ENCODE measurements at regions not wholly inside any gene's neighbourhood (a gene's known extent, or its start where the extent isn't known, plus 50 kb on each side); places are given as distances from the start of the nearest gene placed in this dataset.
"Not testable (repeated sequence)": the region's sequence is repeated elsewhere in the genome, so short reads cannot be mapped to it uniquely, and the experiment has no call there.

DNA sequence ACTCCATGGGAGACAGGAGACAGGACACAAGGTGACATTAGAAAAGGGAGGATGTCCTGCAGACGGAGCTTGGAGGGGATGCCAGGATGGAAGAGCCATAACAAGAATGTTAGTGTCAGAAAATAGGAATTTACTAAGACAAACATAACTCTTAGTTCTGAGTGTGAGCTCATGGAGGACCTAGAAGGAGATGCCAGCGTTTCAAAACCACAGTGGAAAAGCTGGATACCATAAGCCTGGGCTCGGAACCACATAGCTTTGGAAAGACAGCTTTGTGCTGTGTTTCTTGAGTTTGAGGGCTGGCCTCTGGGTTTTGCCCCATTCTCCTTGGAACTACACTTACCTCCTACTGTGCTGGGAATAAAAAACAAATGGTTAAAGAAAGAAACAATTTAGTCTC lies 128.4 kb downstream of the S1PR1 start:
- H3K4me3 ChIP-seq = no peak overlapping the region

GRCh38 chr1:101365878-101366277 lies 129.1 kb downstream of the S1PR1 start:
- Histone ChIP-seq H3K27ac (no peak overlapping the region), H3K4me3 (no peak overlapping the region)

More for the DNA sequence above, 128.4 kb downstream of the S1PR1 start:
- H3K27ac ChIP-seq = no peak overlapping the region

DNA sequence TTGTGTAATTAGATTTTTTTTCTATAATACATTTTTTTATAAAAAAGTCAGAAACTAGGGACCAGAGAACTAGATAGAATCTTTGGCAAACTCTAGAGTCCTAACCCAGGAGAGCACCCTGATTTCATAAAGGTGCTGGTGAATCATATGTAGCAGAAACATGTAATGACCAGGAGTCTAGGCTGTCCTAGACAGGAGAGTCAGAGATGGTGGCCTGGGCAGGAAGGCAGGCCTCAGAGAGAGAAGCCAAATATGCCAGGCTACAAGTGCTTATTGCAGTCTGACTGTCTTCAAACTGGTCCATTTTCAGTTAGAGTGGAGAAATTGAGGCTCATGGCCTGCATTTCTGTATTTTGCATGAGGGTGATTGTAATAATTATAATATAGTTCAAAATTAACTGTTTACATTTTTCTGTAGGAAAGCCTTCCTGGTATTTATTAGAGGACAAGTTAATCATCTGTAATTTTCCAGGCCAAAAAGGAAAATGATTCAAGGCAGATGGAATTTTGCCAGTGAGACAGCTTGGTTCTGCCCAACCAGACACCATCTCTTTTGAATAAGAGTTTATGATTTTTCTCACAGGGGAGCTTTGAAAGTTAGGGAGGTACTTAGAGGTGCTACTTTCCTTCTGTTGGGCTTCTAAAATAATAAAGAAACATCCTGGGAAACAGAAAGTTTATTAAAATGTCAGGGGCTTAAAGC lies 129.8 kb downstream of the S1PR1 start:
- no peak overlapping the region for H3K4me3 ChIP-seq
- no peak overlapping the region for H3K27ac ChIP-seq

DNA sequence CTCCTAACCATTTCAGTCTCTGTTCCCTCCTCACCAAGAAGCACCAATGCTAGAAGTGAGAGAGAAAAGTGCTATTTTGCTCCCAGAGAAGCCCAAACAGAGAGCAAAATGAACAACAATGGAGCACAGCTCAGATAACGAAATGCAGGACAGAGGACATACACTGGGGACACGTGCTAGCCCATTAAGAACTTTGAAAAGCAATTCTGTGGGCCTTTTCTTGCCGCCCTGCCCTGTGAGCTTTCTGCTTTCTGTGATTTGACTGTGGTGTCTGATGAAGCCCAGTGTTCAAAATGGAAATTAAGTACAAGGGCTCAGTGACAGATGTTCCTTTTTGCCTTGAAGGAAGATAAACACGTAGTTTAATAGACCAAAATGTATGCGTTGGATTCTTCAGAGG lies 130.8 kb downstream of the S1PR1 start:
- Histone ChIP-seq H3K27ac (no peak overlapping the region), H3K4me3 (no peak overlapping the region)

GRCh38 chr1:101370488-101370887 lies 133.7 kb downstream of the S1PR1 start:
- Histone ChIP-seq H3K27ac (no peak overlapping the region), H3K4me3 (no peak overlapping the region)

GRCh38 chr1:101371259-101371658 lies 134.4 kb downstream of the S1PR1 start:
- H3K4me3 ChIP-seq = no peak overlapping the region
- H3K27ac ChIP-seq = no peak overlapping the region

DNA sequence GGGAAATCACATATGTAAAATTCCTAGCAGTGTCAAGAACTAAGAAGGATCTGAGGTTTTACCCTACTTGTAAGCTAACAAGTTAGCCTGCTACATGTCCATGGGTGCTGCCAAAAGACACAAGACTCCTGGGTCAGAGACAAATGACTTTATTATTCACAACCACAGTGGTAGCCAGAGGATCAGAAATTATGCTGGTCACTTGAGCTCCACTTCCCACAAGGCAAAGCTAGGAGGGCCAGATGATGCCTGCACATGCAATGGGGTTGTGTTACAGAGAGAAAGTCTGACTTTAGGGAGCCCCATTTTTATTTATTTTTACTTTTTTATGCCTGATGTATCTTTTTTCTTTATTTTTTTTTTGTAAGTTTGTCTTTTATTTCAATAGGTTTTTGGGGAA lies 136.8 kb downstream of the S1PR1 start:
- H3K27ac ChIP-seq = no peak overlapping the region
- no peak overlapping the region for H3K4me3 ChIP-seq

- H3K27ac ChIP-seq, H3K4me3 ChIP-seq: not testable (repeated sequence)
Observed at GRCh38 chr1:101375448-101375847, 138.6 kb downstream of the S1PR1 start.

DNA sequence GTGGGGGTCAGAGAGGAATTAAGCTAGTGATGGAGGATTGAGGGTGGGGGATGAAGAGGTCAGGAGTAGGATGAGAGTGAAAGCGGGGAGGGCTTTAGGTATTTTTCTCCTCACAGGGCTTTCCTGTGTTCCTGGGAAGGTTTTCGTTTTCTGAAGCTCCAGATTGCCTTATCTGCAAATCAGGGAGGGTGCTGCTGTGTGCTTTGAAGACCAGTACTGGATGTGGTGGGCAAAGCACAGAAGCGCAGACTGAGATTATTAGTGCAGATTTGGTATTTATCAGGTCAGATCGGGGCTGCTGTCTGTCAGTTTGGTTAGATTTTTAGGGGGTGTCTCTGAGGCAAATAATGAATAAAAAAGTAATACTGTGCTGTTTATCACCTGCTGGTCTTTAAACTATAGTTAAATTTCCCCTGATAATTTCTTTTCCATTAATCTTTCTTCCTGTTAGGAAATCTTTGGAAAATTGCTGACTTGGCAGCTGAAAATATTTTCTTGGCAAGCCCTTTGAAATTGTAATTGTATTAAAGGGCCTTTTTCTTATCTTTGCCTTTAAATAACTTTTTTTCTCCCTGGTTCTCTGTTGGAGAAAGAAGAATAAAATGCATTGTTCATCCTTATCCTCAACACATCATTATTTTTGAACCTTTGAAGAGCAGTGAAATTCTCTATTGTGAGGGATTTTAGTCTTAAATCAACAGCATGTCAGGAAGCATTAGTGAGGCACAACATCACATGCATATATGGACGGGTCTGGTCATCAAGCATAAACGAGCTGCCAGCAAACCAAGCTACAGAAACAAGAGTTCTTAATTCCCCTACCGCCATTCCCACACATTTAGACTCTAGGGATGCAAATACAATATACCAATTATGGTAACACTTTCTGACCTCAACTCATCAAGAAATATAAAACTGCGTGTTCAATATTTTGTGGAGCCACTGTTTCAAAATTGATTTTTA lies 139.6 kb downstream of the S1PR1 start:
- no peak overlapping the region for H3K27ac ChIP-seq

GRCh38 chr1:101377084-101377835 lies 140.4 kb downstream of the S1PR1 start:
- H3K4me3 ChIP-seq = no peak overlapping the region
- no peak overlapping the region for H3K27ac ChIP-seq

More for the DNA sequence above, 139.6 kb downstream of the S1PR1 start:
- no peak overlapping the region for H3K4me3 ChIP-seq

DNA sequence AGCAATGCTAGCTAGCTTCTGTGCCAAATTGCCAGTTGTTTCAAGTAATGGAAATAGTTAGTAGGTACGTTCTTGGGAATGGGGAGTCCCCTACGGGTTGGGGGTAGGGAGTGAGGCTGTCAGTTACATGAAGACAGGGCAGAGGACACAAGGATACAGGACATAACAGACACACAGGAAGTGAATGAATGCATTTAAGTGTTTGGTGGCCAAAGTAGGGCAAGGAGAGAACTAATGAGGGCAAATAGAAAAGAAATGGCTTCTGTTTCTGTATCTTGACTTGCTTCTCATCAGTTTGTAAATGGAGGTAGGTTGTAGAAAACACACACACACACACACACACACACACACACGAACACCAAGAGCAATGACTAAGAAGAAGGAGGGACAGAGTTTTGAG lies 142.2 kb downstream of the S1PR1 start:
- Histone ChIP-seq H3K4me3 (no peak overlapping the region), H3K27ac (no peak overlapping the region)

DNA sequence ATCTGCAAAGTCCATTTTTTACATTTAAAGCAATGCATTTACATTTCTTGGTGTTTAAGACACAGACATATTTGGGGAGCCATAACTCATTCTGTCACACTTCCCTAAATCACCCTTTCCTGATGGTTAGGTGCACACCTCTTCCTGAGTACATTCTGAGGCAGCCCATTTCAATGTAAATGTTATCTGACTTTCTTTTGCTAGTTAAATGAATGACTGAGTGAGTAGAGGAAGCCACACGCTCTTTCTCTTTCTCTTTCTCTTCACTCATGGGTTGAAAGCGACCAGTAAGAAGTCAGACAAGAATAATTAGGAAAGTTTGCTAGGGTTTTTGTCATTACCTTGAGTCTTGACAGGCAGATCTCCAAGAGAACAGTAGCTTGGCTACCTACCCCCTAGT lies 143.1 kb downstream of the S1PR1 start:
- Histone ChIP-seq H3K27ac (no peak overlapping the region), H3K4me3 (no peak overlapping the region)

DNA sequence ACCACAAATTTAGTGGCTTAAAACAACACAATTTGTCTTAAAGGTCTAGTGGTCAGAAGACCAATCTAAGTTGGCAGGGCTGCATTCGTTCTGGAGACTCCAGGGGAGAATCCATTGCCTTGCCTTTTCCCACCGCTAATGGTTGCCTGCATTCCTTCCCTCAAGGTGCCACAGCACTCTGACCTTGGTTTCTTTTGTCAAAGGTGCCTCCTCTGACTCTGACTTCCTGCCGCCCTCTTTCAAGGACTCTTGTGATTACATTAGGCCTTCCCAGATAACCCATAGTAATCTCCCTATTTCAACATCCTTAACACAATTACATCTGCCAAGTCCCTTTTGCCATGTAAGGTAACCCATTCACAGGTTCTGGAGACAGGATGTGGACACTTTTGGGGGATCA lies 145.3 kb downstream of the S1PR1 start:
- H3K27ac ChIP-seq = no peak overlapping the region

GRCh38 chr1:101388904-101389546 lies 152.2 kb downstream of the S1PR1 start:
- no peak overlapping the region for H3K4me3 ChIP-seq
- H3K27ac ChIP-seq = no peak overlapping the region

More for the DNA sequence above, 145.3 kb downstream of the S1PR1 start:
- H3K4me3 ChIP-seq = no peak overlapping the region

DNA sequence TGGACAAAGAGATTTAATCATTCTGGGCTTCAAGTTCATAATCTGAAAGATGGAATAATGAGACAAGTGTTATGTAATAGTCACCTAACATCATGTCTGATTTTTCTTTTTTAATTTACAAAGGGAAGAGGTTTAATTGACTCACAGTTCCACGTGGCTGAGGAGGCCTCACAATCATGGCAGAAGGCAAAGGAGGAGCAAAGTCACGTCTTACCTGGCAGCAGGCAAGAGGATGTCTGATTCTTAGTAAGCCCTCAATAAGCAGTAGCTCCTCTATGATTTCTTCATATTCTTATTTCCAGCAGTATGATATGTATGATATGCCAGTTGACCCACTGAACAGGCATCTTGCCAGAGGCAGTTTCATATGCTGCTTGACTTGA lies 152.7 kb downstream of the S1PR1 start:
- H3K4me3 ChIP-seq = no peak overlapping the region
- no peak overlapping the region for H3K27ac ChIP-seq

DNA sequence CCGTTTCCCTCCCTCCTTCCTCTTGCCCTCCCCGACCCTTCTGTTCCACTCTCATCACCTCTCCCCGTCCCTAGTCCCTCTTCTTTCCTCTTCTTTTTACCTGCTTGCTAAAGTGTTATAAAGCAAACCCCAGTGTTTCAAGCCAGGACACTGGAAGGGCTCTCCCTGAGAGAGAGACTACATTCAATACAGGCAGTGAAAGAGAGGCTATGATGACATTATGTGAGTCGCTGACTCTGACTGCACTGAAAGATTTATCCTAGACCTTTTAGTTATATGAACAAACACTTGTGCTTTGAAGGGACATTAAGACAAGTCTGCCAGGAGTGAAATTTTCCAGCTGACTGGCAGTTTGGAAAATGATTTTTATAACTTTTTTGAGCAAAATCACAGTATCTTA lies 155.7 kb downstream of the S1PR1 start:
- H3K27ac ChIP-seq = no peak overlapping the region
- no peak overlapping the region for H3K4me3 ChIP-seq

- Histone ChIP-seq H3K27ac (no peak overlapping the region), H3K4me3 (no peak overlapping the region)
Observed at GRCh38 chr1:101394041-101394440, 157.2 kb downstream of the S1PR1 start.

DNA sequence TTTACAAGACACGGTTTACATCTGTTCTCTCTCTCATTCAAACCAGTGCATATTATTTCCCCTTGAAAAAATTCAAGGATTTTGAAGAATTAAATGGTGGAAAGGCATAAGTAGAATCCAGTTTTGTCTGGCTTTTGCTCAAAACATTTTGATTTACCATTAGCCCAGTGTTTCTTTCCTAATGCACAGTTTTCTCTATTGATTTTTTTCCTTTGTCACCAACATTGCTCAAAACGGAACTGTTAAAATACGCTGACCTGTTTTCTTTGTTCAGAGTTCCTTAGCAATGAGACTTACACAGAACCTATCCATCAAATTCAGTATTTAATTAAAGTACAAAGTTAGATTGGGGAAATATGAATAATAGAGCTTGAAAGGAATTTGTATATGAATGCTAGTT lies 162.4 kb downstream of the S1PR1 start:
- Histone ChIP-seq H3K4me3 (no peak overlapping the region), H3K27ac (no peak overlapping the region)

GRCh38 chr1:101406271-101406670 lies 169.5 kb downstream of the S1PR1 start:
- H3K27ac ChIP-seq = no peak overlapping the region

GRCh38 chr1:101406681-101407080 lies 169.9 kb downstream of the S1PR1 start:
- H3K4me3 ChIP-seq = no peak overlapping the region
- H3K27ac ChIP-seq = no peak overlapping the region

More at GRCh38 chr1:101406271-101406670, 169.5 kb downstream of the S1PR1 start:
- H3K4me3 ChIP-seq = no peak overlapping the region

All from skin epidermis (tissue), 12 donors.